Activated naive CD4-positive, alpha-beta T cell treated with anti-CD3 and anti-CD28 coated beads, Interleukin-2, amount 50 U/mL, for 24 hours (primary cell): ENCODE measurements at regions not wholly inside any gene's neighbourhood (a gene's known extent, or its start where the extent isn't known, plus 50 kb on each side); places are given as distances from the start of the nearest gene placed in this dataset.

Source experiments
- H3K27ac Mint-ChIP-seq: one replicate; pipeline ENCODE4 v1.8.0; 2021; ENCODE audit warnings: mild to moderate bottlenecking, mixed read lengths
- H3K27me3 Mint-ChIP-seq: one replicate; pipeline ENCODE4 v1.8.0; 2021; ENCODE audit warnings: mixed read lengths
- H3K36me3 Mint-ChIP-seq: one replicate; pipeline ENCODE4 v1.8.0; 2021; ENCODE audit warnings: mixed read lengths
- H3K4me1 Mint-ChIP-seq: one replicate; pipeline ENCODE4 v1.8.0; 2021; ENCODE audit warnings: mixed read lengths
- H3K4me3 Mint-ChIP-seq: one replicate; pipeline ENCODE4 v1.8.0; 2021; ENCODE audit warnings: mild to moderate bottlenecking, mixed read lengths
- H3K9me3 Mint-ChIP-seq: one replicate; pipeline ENCODE4 v1.8.0; 2021; ENCODE audit warnings: mixed read lengths

- peaks cover 6% of the 10 kb centered on the region for H3K27me3 Mint-ChIP-seq
- H3K36me3 Mint-ChIP-seq, result no peaks in the 10 kb centered on the region
- H3K9me3 Mint-ChIP-seq, result no peaks in the 10 kb centered on the region
- no peak overlapping the region for H3K4me3 Mint-ChIP-seq
- H3K4me1 Mint-ChIP-seq, result no peaks in the 10 kb centered on the region
- H3K27ac Mint-ChIP-seq, result no peak overlapping the region
Observed at GRCh38 chr2:137842430-137842829, 121.8 kb upstream of the HNMT start.

GRCh38 chr2:137842952-137843351 is 121.3 kb upstream of the HNMT start:
- Mint-ChIP-seq H3K4me1 (no peaks in the 10 kb centered on the region), H3K9me3 (no peaks in the 10 kb centered on the region), H3K36me3 (no peaks in the 10 kb centered on the region), H3K27me3 (peaks cover 2% of the 10 kb centered on the region), H3K27ac (no peak overlapping the region), H3K4me3 (no peak overlapping the region)

- Mint-ChIP-seq H3K36me3 (no peaks in the 10 kb centered on the region), H3K27me3 (peaks cover 13% of the 10 kb centered on the region), H3K9me3 (no peaks in the 10 kb centered on the region), H3K4me1 (no peaks in the 10 kb centered on the region), H3K27ac (no peak overlapping the region), H3K4me3 (no peak overlapping the region)
Observed at GRCh38 chr2:137845422-137845821, 118.9 kb upstream of the HNMT start.

- H3K27ac Mint-ChIP-seq, result no peak overlapping the region
- peaks cover 14% of the 10 kb centered on the region for H3K27me3 Mint-ChIP-seq
- H3K9me3 Mint-ChIP-seq, result no peaks in the 10 kb centered on the region
- no peaks in the 10 kb centered on the region for H3K36me3 Mint-ChIP-seq
- no peaks in the 10 kb centered on the region for H3K4me1 Mint-ChIP-seq
- H3K4me3 Mint-ChIP-seq, result no peak overlapping the region
Observed at GRCh38 chr2:137846993-137847392, 117.3 kb upstream of the HNMT start.

- H3K27ac Mint-ChIP-seq, result no peak overlapping the region
- no peak overlapping the region for H3K4me3 Mint-ChIP-seq
- H3K27me3 Mint-ChIP-seq, result peaks cover 14% of the 10 kb centered on the region
- no peaks in the 10 kb centered on the region for H3K4me1 Mint-ChIP-seq
- H3K36me3 Mint-ChIP-seq, result no peaks in the 10 kb centered on the region
- no peaks in the 10 kb centered on the region for H3K9me3 Mint-ChIP-seq
Observed at GRCh38 chr2:137847443-137847842, 116.8 kb upstream of the HNMT start.

- Mint-ChIP-seq H3K4me1 (no peaks in the 10 kb centered on the region), H3K36me3 (no peaks in the 10 kb centered on the region), H3K27me3 (peaks cover 7% of the 10 kb centered on the region), H3K4me3 (no peak overlapping the region), H3K27ac (no peak overlapping the region), H3K9me3 (no peaks in the 10 kb centered on the region)
Observed at GRCh38 chr2:137857881-137858280, 106.4 kb upstream of the HNMT start.

- Mint-ChIP-seq H3K4me1 (no peaks in the 10 kb centered on the region), H3K27ac (no peak overlapping the region), H3K9me3 (no peaks in the 10 kb centered on the region), H3K36me3 (no peaks in the 10 kb centered on the region), H3K4me3 (no peak overlapping the region), H3K27me3 (peaks cover 7% of the 10 kb centered on the region)
Observed at GRCh38 chr2:137862651-137863050, 101.6 kb upstream of the HNMT start.

GRCh38 chr2:137865954-137866540 is 98.2 kb upstream of the HNMT start:
- no peak overlapping the region for H3K4me3 Mint-ChIP-seq
- H3K4me1 Mint-ChIP-seq, result no peaks in the 10 kb centered on the region
- no peaks in the 10 kb centered on the region for H3K9me3 Mint-ChIP-seq
- H3K27ac Mint-ChIP-seq, result no peak overlapping the region
- H3K36me3 Mint-ChIP-seq, result no peaks in the 10 kb centered on the region
- H3K27me3 Mint-ChIP-seq, result peaks cover under 1% of the 10 kb centered on the region

GRCh38 chr2:137870682-137871081 is 93.6 kb upstream of the HNMT start:
- Mint-ChIP-seq H3K27me3 (no peaks in the 10 kb centered on the region), H3K9me3 (no peaks in the 10 kb centered on the region), H3K4me3 (no peak overlapping the region), H3K36me3 (no peaks in the 10 kb centered on the region), H3K4me1 (no peaks in the 10 kb centered on the region), H3K27ac (no peak overlapping the region)

- Mint-ChIP-seq H3K36me3 (no peaks in the 10 kb centered on the region), H3K4me1 (no peaks in the 10 kb centered on the region), H3K4me3 (no peak overlapping the region), H3K9me3 (no peaks in the 10 kb centered on the region), H3K27ac (no peak overlapping the region), H3K27me3 (no peaks in the 10 kb centered on the region)
Observed at GRCh38 chr2:137872577-137872976, 91.7 kb upstream of the HNMT start.

GRCh38 chr2:137873536-137874244 is 90.6 kb upstream of the HNMT start:
- H3K4me3 Mint-ChIP-seq, result no peak overlapping the region
- no peaks in the 10 kb centered on the region for H3K9me3 Mint-ChIP-seq
- H3K27ac Mint-ChIP-seq, result no peak overlapping the region
- H3K4me1 Mint-ChIP-seq, result no peaks in the 10 kb centered on the region
- no peaks in the 10 kb centered on the region for H3K27me3 Mint-ChIP-seq
- H3K36me3 Mint-ChIP-seq, result no peaks in the 10 kb centered on the region

GRCh38 chr2:137879121-137879520 is 85.2 kb upstream of the HNMT start:
- Mint-ChIP-seq H3K4me3 (no peak overlapping the region), H3K27me3 (peaks cover 1% of the 10 kb centered on the region), H3K4me1 (no peaks in the 10 kb centered on the region), H3K27ac (no peak overlapping the region), H3K9me3 (no peaks in the 10 kb centered on the region), H3K36me3 (no peaks in the 10 kb centered on the region)

- H3K27ac Mint-ChIP-seq, result no peak overlapping the region
- H3K4me1 Mint-ChIP-seq, result no peaks in the 10 kb centered on the region
- H3K36me3 Mint-ChIP-seq, result no peaks in the 10 kb centered on the region
- no peaks in the 10 kb centered on the region for H3K9me3 Mint-ChIP-seq
- H3K27me3 Mint-ChIP-seq, result peaks cover 4% of the 10 kb centered on the region
- no peak overlapping the region for H3K4me3 Mint-ChIP-seq
Observed at GRCh38 chr2:137881711-137882110, 82.6 kb upstream of the HNMT start.

GRCh38 chr2:137886083-137886831 is 78.0 kb upstream of the HNMT start:
- Mint-ChIP-seq H3K36me3 (no peaks in the 10 kb centered on the region), H3K27ac (no peak overlapping the region), H3K4me3 (no peak overlapping the region), H3K27me3 (peaks cover 3% of the 10 kb centered on the region), H3K4me1 (no peaks in the 10 kb centered on the region), H3K9me3 (no peaks in the 10 kb centered on the region)

GRCh38 chr2:137888845-137889244 is 75.4 kb upstream of the HNMT start:
- Mint-ChIP-seq H3K27me3 (peaks cover 3% of the 10 kb centered on the region), H3K4me1 (no peaks in the 10 kb centered on the region), H3K9me3 (no peaks in the 10 kb centered on the region), H3K4me3 (no peak overlapping the region), H3K36me3 (no peaks in the 10 kb centered on the region), H3K27ac (no peak overlapping the region)

GRCh38 chr2:137892739-137893138 is 71.5 kb upstream of the HNMT start:
- Mint-ChIP-seq H3K4me3 (no peak overlapping the region), H3K9me3 (no peaks in the 10 kb centered on the region), H3K27me3 (no peaks in the 10 kb centered on the region), H3K4me1 (no peaks in the 10 kb centered on the region), H3K36me3 (no peaks in the 10 kb centered on the region), H3K27ac (no peak overlapping the region)
